ENCODE measurements at regions not wholly inside any gene's neighbourhood (a gene's known extent, or its start where the extent isn't known, plus 50 kb on each side); places are given as distances from the start of the nearest gene placed in this dataset.
"Not testable (repeated sequence)": the region's sequence is repeated elsewhere in the genome, so short reads cannot be mapped to it uniquely, and the experiment has no call there.

DNA sequence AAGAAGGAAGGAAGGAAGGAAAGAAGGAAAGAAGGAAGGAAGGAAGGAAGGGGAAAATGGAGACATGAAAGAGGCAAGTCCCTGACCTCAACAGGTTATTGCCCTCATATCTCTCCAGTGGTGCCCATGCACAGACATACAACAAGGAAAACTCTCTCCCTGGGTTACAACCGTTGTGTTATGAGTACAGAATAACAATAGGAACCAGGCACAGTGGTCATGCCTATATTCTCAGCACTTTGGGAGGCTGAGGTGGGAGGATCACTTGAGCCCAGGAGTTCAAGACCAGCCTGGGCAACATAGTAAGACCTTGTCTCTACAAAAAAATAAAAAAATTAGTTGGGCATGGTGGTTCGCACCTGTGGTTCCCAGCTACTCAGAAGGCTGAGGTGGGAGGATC is 139.4 kb upstream of the HMGA2 start:
- DNase-seq (ENCODE audit: low spot score), result no peak

DNA sequence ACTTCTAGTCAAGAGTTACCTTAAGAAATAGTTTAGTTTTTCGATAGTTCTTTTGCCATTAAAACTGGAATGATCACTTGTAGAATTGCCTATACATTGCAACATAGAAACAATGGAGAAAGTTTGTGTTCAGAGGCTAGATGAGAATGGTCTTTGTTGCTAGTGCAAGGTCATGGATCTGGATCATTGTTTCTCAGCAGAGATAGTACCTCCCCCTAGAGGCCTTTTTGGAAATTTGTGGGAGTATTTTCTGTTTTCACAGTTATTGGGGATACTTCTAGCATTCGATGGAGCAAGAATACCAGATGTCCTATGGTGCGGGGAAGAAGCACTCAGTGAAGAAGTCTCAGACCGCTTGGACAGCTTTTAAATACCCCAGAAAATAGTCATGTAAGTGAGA is 138.8 kb upstream of the HMGA2 start:
- peak; percentile 40 for DNase-seq (ENCODE audit: low spot score)

DNA sequence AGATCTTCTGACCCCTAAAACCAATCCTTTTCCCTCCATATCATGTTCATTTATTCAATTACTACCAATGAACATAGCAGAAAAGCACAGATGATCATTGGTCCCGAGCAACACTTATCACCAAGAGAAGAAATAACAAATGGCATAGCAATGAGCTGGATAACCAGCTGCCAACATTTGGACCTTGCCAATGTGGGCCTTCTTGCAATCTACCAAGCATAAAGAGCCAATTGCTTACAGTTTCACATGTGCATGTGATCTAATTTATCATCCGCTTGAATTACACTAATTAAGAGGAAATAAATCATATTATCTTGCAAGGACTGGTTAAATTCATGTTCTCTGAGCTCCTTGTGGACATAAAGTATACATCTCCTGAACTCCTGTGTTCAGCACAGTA is 134.8 kb upstream of the HMGA2 start:
- no peak for DNase-seq (ENCODE audit: low spot score)

DNA sequence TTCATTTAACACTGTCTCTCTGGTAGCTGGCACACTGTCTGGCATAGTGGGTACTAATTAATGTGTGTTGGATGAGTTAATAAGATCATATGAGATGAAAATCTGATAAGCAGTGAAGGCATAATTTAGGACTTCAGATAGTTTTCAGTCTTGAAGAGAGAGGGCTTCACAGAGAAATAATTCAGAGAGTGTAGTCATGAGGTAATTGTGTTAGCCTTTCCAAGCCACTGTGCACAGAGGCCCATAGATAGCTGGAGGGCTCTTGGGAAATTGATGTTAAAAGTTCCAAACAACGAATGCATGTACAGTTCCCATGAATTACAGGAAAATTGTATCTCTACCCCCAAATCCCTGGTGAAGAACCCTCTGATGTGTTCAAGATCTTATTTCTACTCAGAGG is 133.8 kb upstream of the HMGA2 start:
- DNase-seq (ENCODE audit: low spot score), result no peak

DNA sequence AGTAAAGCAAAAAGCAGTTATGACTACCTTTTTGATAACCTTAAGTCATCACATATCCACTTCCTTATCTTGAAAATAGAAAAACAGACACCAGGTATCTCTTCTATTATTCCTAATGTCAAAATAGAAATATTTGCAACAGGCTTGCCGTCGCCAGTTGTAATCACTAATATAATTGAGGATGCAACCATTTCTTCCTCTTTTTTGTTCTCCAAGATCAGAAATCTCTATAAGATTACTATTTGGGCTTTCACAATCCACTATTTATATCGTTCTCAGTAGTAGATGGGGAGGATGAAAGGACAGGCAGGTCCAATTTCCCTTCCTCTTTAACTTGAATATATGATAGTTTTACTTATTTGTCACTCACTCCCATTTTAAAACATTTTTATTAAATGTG is 130.2 kb upstream of the HMGA2 start:
- DNase-seq (ENCODE audit: low spot score), result no peak

DNA sequence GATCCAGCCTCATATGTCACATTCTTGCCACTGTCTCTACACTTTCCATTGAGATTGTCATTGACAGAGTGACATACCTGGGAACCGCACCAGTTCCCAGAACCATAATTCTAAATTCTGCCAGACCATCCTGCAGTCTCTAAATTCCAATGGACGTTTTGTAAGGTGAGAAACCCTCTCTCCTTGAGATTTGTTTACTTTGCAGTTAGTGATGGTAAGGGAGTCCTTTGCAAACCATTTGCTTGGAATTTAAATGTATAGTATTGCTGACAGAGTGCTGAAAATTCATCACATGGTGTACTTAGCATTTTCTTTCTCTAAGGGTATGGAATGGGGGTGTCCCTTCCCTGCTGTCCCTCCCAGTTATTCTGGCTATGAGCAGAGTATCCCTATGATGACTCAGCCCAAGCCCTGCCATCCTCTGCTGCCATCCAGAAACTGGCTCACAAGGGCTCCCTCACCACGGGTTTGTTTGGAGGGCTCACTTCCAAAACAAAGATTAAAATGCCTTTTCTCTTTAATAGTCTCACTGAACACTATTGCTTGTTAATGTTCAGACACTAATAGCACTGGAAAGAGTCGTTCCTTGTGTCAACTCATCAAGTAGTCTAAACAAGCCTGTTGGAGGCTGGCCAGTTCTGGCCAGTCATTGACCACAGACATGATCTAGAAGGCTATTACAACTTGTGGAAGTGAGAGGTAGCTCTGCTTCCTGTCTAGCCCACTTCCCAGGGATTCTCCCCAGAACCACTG is 129.0 kb upstream of the HMGA2 start:
- peak; percentile 65 for DNase-seq (ENCODE audit: low spot score)

DNA sequence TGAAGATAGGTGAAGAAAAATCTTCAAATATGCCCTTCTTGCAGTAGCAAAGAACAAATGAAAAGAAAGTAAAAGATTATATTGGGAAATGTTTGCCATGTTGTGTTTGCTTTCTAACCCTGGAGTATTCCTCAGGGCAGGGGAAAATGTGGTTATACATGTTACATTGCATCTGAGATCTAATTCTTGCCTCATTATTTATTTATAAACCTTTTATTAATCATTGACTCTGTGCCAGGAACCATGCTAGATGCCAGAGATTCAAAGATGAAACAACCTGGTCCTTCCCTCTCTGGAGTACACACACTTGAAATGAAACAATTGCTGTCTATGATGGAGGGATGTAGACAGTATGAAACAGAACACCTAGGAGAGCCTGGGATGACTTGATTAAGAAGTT is 128.1 kb upstream of the HMGA2 start:
- no peak for DNase-seq (ENCODE audit: low spot score)

DNA sequence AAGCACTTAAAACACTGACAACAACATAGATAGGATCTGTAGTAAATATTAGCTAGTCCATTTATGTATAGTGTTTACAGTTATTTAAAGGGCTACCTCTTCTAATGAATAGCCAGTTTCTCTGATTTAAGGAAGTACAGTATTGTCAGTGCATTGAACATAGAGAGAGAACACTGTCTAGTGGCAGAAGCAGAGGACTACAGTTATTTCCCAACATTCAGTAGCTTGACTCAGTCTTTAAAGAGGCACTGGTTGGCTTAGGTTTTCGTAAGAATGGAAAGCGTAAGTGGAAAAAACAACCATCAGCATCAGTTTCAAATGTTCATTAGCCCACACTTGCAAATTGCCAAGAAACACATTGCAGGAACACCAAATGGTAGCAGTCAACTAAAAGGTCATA is 125.0 kb upstream of the HMGA2 start:
- peak; percentile 70 for DNase-seq (ENCODE audit: low spot score)

DNA sequence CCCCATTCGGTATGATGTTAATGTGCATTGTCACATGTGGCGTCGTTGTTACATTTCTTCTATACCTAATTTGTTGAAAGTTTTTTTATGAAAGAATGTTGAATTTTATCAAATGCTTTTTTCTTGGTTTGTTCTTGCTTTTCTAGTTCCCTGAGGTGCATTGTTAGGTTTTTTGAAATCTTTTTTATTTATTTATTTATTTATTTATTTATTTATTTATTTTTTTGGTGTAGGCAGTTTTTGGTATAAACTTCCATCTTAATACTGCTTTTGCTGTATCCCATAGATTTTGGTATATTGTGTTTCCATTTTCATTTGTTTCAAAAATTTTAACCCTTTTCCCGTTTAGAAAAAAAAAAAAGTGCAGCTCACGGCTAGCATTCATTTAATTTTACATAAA is 121.1 kb upstream of the HMGA2 start:
- DNase-seq (ENCODE audit: low spot score), result no peak

DNA sequence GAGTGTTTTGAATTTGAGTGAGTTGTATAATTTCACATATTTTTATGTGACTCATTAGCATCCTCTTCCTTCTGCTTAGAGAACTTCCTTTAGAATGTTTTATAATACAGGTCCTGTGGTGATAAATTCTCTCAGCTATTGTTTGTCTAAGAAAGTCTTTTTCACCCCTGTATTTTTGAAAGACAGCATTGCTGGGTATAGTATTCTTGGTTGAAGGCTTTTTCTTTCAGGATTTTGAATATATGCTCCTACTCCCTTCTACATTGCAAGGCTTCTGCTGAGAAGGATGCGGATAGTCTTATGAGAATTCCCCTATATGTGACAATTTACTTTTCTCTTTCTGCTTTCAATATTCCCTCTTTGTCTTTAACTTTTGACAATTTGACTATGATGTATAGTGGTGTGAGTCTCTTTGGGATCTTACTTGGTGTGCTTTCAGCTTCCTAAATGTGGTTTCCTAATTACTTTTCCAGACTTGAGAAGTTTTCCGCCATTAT is 118.9 kb upstream of the HMGA2 start:
- DNase-seq (ENCODE audit: low spot score), result no peak

DNA sequence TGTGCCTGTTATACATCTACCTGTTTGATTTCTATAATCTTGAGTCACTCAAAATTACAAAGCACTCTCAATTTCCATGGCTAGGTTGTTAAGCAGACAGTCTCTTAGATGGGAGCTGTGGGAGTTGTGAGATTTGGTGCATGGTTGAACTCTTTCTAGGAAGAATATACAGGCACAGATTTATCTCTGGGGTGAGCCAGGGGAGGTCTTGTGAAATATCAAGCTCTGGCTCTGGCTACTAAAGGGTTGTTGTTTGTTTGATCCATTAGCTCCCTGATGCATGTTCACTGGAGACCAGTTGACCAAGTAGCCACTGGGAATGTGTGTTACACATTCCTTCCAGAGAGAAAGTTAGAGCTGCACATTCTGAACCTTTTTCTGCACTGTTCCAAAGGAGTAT is 117.2 kb upstream of the HMGA2 start:
- DNase-seq (ENCODE audit: low spot score), result no peak

DNA sequence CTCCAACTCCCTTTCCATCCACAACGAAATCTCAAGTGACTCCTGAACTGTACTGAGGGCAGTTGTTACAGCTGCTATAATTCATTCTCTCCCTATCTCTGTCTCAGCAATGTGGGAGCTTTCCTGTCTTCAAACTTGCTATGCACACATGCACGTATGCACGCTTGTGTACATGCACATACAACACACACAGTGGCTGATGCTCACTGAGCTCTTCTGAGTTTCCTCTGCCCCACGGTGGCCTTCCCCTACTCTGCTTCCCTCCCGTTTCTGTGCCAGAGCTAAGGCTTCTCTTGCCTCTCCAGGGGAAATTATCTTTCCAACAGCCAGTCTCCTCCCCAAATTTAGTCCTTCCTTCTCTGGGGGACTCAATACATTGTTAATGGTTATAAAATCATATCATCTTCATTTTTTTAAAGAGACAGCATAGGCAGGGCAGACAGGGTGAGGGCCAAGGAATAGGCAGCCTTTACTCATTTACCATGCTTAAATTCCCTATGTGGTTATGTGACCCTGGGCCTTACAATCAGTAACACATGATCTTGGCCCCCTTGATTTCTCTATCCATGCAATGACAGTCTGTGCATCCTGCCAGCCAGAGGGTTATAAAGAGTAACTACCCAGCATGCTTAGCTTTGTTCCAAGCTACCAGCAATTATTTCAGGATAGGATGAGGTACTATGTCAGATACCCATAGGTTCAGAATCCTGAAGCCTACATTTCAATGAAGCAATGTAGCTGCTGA is 111.9 kb upstream of the HMGA2 start:
- DNase-seq (ENCODE audit: low spot score), result no peak

DNA sequence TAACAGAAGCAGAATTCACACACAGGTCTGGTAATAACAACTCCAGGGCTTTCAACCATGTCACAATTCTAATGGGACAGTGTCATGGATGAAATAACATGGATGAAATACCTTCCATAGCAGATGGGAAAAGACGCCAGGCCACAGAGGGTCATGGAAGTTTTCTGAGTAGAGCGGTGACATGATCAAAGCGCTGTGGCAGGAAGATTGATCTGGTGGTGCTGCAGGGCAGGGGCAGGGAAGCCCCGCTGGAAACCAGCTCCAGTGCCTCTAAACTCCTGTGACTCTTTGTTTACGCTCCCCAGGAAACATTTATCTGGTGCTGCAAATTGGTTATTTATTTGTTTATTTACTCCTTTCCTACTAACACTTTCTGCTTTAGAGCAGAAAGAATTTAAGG is 108.3 kb upstream of the HMGA2 start:
- DNase-seq (ENCODE audit: low spot score), result no peak

DNA sequence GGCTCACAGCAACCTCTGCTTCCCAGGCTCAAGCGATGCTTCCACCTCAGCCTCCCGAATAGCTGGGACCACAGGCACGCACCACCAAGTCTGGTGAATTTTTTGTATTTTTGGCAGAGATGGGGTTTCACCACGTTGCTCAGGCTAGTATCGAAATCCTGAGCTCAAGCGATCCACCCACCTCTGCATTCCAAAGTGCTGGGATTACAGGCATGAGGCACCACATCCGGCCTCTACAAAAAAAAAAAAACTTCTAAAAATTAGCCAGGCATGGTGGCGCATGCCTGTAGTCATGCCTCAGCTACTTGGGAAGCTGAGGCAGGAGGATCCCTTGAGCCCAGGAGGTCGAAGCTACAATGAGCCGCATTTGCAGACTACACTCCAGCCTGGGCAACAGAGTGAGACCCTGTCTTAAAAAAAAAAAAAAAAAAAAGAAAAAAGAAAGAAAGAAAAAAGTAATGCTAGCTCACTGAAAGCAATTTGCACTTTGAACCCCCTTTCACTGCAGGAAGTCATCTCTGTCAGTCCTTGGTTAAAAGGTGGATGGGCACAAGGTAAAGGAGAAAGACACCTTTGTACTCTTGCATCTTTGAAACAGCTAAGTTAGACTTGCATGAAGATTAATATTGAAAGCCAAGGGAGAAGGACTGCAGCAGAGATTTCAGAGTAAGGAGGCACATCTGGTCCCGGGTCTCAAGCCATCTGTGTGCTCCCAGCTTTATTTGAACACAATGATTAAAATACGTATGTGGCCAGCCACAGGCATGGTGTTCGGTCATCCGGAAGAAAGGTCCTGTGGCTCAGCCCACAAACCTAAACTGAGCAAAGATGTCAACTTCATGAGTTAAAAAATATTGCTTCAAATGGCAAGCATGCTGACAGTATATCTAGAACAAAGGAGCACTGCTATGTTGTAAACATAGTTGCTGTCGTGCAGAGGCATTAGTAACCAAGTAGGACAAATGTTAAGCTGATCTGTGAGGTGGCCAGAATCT is 103.8 kb upstream of the HMGA2 start:
- peak; percentile 23 for DNase-seq (ENCODE audit: low spot score)

DNA sequence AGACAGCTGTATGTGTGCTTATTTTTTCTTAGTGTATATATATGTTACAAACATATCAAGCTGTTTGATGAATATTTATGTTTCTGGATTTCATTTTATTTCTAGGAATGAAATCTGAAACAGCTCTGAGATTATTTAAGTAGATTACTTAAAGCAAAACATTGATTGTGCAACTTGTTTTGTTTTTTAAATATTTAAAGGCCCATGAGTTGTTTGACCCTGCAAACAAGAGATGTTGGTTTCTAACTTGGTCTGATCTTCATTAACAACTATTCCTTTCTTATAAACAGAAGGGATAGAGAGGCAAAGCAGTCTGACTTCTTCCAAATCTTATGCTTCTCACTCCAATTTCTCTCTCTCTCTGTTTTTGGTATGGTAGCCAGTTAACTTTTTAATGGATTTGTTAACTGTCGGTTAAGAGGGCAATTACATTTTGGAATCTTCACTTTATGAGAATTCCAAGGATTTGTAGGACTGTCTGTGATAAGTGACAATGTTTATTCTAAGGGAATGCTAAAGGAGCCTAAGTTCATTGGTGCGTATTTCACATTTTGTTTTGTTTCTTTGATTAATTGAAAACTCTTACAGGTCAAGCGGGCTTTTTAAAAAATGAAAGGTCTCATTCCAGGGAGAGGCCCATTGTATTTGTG is 102.6 kb upstream of the HMGA2 start:
- no peak for DNase-seq (ENCODE audit: low spot score)

DNA sequence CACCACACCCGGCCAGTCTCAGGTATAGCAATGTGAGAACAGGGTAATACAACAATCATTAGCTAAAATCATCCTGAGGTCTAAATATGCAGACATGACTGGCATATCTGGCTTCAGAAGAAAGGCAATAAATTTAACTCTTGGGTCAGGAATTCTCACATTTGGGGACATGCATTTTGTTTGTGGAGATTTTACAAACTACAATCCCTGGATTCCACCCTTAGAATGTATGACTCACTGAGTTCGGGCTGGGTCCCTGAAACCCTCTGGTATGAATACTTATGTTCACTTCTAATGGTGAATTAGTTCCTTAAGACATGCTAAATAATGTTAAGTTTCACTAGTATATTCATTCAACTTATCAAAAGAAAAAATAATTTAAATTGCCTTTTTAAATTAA is 98.9 kb upstream of the HMGA2 start:
- DNase-seq (ENCODE audit: low spot score), result peak; percentile 27

DNA sequence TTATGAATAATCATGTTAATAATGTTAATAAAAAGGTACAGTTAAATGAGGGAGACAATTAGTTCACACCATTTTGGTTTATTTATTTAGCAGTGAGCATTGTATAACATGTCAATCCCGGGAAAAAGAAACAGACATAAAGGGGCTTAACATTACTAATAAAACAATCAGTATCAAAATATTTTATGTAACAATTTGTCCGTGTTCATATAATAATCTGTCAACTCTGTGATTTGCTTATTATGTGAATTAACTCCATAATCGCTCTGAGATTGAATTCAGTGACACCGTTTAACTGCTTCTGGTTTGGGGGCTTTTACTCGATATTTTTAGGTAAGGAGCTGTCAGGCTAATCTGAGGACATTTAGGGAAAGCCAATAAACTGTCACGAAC is 95.8 kb upstream of the HMGA2 start:
- DNase-seq (ENCODE audit: low spot score), result no peak

DNA sequence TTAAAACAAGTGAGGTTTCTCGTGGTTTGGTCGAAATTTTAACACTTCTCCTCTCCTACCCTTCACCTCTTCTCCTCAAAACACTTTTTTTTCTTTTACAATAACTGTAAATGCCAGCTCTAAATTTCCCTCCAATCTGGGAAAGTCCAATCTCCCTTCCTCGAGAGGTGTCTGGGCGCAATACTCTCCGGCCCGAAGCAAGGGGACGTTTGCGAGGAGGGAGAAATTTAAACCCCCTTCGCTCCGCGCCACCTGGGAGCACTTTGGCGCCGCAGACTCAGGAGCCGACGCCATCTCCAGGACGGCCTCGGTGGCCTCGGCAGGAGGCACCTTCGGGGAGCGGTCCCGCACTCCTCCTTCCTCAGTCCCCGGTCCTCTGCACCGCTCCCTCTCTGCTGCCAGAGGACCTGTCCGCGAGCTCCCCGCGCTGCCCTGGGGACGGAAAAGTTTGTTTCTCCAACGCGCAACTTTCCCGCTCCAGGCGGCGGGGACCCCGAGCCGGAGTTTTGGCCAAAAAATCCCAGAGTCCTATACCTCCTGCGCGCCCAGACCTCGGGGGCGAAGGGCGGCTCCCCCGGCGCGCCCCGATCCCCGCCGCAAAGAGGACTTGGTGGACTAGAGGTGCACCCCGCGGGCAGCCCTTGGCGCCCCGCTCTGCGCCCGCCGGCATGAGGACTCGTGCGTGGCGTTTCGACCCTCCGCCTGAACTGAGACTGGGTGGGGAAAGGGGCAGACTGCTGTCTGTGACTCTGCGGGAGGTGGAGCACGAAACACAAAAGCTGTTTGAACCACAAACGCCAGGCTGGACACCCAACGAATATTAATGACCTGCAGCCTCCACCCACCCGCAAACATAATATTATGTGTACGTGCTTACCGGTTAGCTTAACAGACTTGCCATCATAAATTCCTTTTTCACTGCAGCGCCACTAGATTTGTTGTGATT is 95.2 kb upstream of the HMGA2 start:
- peak; percentile 28 for DNase-seq (ENCODE audit: low spot score)

DNA sequence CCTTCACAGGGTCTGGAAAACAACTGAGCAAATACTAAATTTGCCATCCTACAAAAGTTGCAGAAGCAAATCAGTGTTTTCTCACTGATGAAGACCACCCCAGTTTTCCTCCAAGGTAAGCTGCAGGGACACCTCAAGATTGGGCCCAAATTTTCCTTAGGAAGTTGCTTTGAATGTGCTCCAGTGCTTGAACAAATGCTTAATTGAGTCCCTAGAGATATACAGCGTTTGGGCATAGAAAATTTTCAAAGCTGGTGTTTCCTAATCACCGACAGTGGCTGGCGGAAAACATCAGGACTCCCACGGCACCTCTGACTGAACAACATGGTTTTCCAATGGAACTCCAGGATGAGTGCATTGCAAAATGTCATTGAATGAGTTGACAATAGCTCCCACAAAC is 92.5 kb upstream of the HMGA2 start:
- no peak for DNase-seq (ENCODE audit: low spot score)

DNA sequence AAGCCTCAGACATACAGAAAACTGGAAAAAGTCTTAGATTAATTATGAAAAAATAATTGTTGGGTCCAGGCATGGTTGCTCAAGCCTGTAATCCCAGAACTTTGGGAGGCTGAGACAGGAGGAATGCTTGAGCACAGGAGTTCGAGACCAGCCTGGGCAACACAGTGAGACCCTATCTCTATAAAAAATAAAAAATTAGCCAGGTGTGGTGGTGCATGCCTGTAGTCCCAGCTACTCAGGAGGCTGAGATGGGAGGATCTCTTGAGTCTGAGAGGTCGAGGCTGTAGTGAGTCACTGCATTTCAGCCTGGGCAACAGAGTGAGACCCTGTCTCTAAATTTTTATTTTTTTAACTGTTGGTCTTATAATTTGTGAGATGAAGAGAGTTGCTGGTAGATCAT is 90.6 kb upstream of the HMGA2 start:
- DNase-seq (ENCODE audit: low spot score), result not testable (repeated sequence)

DNA sequence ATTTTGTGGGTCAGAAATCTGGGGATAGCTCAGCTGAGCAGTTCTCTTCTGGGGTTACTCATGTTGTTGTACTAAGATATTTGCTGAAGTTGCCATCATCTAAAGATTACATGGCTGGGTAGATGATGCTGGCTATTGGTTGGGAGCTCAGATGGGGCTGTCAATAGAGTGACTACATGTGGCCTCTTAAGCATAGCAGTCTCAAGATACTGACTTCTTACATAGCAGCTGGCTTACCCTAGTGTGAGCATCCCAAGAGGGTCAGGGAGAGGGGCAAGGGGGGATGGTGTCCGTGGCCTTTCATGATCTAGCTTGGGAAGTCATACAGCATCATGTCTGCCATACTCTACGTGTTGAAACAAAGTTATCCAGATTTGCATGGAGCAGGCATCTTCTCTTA is 90.1 kb upstream of the HMGA2 start:
- no peak for DNase-seq (ENCODE audit: low spot score)

Measured in AG20443 (cell line).